ENCODE measurements at regions not wholly inside any gene's neighbourhood (a gene's known extent, or its start where the extent isn't known, plus 50 kb on each side); places are given as distances from the start of the nearest gene placed in this dataset.

DNA sequence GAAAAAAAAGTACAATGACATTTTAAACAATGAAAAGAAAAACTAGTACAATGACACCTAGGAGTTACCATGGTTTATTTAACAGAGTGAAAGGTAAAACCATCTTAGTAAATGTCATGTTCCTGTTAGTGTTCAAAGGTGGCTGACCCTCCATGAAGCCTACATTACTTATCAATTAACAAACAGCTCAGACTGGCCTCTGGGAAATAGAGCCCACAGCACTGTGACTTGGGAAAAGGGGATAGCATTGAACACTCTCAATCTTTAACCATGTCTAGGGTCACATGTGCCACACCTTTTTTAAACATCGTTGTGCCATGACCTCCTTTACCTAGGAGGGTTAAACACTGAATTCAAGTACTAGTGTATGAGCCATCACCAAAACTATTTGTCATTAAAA, 106.3 kb upstream of the SOX5 start:
- H3K9me3 Mint-ChIP-seq, result no peaks in the 10 kb centered on the region
- no peak overlapping the region for H3K27ac Mint-ChIP-seq
- H3K27me3 Mint-ChIP-seq, result no peaks in the 10 kb centered on the region
- H3K4me3 Mint-ChIP-seq, result no peak overlapping the region
- no peaks in the 10 kb centered on the region for H3K4me1 Mint-ChIP-seq (ENCODE audit: low read depth)
- H3K36me3 Mint-ChIP-seq (ENCODE audit: low read depth), result no peaks in the 10 kb centered on the region
- no peak for DNase-seq

DNA sequence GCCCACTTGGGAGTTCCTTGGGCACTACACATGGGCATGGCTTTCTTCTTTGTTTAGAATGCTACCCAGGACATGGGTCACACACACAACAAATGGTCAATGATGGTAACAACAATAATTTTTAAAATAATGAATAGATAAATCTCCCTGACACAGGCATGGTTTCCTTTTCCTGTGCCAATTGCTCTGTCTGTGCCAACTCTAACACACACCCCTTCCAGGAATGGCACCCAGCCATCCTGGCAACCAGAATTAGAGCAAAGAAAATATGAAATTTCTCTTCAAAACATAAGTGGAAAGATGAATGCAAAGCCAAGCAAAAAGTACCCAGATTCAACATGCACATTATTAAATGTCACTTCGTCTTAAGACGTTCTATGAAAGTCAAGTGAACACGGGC, 104.9 kb upstream of the SOX5 start:
- Mint-ChIP-seq H3K4me3 (no peak overlapping the region), H3K4me1 (ENCODE audit: low read depth) (no peaks in the 10 kb centered on the region), H3K36me3 (ENCODE audit: low read depth) (no peaks in the 10 kb centered on the region), H3K9me3 (peaks cover 2% of the 10 kb centered on the region), H3K27me3 (no peaks in the 10 kb centered on the region), H3K27ac (no peak overlapping the region)
- DNase-seq, result no peak

DNA sequence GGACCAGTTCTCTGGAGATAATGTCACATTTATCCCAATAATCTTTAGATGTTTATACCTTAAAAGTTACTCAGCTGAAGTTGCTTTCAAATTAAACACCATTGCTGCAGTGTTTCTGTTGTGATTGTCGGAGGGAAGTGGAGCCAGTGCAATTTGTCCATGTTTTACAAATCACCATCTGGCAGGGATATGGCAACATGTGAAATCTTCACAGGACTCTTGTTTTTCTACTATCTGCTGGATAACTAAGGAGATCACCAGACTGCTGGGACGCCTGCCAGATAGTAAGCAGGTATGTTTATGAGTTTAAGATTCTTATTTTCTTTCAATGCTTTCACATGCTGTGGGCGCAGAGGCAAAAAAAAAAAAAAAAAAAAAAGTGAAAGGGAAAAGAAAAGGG, 100.3 kb upstream of the SOX5 start:
- Mint-ChIP-seq H3K27ac (no peak overlapping the region), H3K36me3 (ENCODE audit: low read depth) (no peaks in the 10 kb centered on the region), H3K4me3 (no peak overlapping the region), H3K9me3 (peaks cover 2% of the 10 kb centered on the region), H3K4me1 (ENCODE audit: low read depth) (no peaks in the 10 kb centered on the region), H3K27me3 (no peaks in the 10 kb centered on the region)
- DNase-seq, result no peak

DNA sequence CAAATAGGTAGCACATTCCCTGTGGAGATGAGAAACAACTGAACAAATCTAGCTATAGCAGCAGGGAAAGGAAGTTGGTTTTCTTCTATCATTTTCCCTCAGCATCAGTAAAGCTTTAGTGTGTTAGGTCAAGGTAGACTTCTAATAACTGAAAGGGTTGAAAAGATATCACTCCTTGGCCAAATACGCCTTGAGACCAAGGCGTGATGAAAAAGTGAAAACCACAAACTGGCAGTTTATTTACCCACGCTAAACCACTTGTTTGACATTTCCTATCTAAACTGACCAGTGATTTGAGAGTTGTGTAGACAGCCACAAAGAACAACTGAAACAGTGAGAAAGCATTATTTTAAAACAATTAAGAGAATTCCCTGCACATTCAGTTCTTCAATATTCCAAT, 99.6 kb upstream of the SOX5 start:
- Mint-ChIP-seq H3K27me3 (no peaks in the 10 kb centered on the region), H3K4me1 (ENCODE audit: low read depth) (no peaks in the 10 kb centered on the region), H3K36me3 (ENCODE audit: low read depth) (no peaks in the 10 kb centered on the region), H3K27ac (no peak overlapping the region), H3K9me3 (peaks cover 2% of the 10 kb centered on the region), H3K4me3 (no peak overlapping the region)
- DNase-seq, result no peak

DNA sequence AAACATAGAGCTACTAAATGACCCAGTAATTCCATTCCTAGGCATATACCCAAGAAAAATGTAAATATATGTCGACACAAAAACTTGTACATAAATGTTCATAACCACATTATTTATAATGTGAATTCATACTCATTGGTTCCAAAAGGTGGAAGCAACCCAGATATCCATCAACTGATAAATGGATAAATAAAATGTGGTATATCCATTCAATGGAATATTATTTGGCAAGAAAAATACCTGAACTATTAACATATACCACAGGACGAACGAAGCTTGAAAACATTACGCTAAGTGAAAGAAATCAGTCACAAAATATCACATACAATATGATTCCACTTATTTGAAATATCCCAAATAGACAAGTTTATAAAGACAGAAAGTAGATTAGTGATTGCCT, 99.0 kb upstream of the SOX5 start:
- Mint-ChIP-seq H3K4me1 (ENCODE audit: low read depth) (no peaks in the 10 kb centered on the region), H3K27me3 (no peaks in the 10 kb centered on the region), H3K9me3 (peaks cover 2% of the 10 kb centered on the region), H3K27ac (no peak overlapping the region), H3K4me3 (no peak overlapping the region), H3K36me3 (ENCODE audit: low read depth) (no peaks in the 10 kb centered on the region)
- no peak for DNase-seq

DNA sequence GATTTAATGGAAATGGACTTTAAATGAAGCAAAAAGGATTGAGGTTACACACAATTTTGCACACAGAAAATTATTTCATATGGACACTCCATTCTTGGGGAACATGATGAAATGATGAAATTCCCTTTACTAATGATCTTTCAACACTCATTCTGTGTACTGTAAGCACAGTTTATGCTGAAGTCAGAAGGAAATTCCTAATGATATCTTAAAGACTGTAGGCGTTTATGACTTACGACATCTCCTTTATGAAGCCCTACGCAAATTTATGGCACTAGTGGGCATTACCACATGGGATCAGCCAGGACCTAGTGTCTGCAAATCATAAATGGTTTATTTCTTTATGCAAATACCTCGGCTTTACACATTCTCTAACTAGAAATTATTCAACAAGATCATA, 97.9 kb upstream of the SOX5 start:
- Mint-ChIP-seq H3K36me3 (ENCODE audit: low read depth) (no peaks in the 10 kb centered on the region), H3K4me3 (no peak overlapping the region), H3K27ac (no peak overlapping the region), H3K9me3 (peaks cover 2% of the 10 kb centered on the region), H3K27me3 (no peaks in the 10 kb centered on the region), H3K4me1 (ENCODE audit: low read depth) (no peaks in the 10 kb centered on the region)
- no peak for DNase-seq

DNA sequence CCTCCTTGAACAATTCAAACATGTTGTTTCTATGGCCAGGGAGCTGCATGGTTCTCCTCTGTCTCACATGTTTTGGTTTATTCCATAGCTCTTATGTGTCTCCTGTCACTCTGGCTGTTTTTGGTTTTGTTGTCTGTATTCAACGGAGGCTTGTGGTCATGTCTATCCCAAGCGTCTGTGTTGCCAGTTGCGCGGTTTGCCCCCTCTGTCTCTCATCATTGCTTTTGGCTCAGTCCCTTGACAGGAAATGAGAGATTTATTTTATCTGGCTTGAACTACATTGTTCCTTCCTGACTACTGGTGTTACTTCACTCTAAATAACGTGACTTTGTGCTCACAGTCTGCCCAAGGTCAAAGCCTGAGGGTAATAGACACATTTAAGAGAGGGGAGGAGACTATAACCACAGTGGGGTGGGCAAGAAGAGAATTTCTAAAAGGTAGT, 96.4 kb upstream of the SOX5 start:
- DNase-seq, result no peak
- Mint-ChIP-seq H3K36me3 (ENCODE audit: low read depth) (no peaks in the 10 kb centered on the region), H3K4me1 (ENCODE audit: low read depth) (no peaks in the 10 kb centered on the region), H3K27me3 (no peaks in the 10 kb centered on the region), H3K27ac (no peak overlapping the region), H3K4me3 (no peak overlapping the region), H3K9me3 (peaks cover 2% of the 10 kb centered on the region)

DNA sequence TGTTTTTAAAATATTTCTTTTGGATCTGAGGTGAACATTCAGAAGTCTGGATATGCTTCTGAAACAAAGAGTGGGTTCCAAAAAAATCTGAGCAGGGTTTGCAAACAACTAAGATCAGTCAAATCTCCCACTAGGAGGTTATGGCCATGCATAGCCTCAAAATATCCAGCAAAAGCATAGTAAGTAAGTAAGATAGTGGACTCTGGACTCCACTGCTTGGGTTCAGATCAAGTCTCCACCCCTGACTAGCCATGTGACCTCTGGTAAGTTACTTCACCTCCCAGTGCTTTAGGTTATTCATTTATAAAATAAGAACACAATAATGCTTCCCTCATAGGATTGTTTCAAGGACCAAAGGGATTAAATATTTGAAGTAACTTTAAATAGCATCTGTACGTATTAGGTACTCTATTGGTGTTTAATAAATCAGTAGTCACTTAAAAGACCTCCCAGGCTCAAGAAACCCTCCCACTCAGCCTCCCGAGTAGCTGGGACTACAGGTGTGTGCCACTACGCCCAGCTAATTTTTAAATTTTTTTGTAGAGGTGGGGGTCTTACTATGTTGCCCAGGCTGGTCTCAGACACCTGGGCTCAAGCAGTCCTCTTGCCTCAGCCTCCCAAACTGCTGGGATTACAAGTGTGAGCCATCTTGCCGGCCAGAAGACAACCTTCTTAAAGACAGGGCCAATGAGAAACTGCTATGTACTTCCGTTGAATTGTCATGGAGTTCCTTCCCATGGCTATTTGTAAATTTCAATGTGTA, 95.7 kb upstream of the SOX5 start:
- DNase-seq, result no peak
- H3K36me3 Mint-ChIP-seq (ENCODE audit: low read depth), result no peaks in the 10 kb centered on the region
- no peak overlapping the region for H3K4me3 Mint-ChIP-seq
- H3K9me3 Mint-ChIP-seq, result peaks cover 2% of the 10 kb centered on the region
- no peak overlapping the region for H3K27ac Mint-ChIP-seq
- no peaks in the 10 kb centered on the region for H3K27me3 Mint-ChIP-seq
- no peaks in the 10 kb centered on the region for H3K4me1 Mint-ChIP-seq (ENCODE audit: low read depth)

DNA sequence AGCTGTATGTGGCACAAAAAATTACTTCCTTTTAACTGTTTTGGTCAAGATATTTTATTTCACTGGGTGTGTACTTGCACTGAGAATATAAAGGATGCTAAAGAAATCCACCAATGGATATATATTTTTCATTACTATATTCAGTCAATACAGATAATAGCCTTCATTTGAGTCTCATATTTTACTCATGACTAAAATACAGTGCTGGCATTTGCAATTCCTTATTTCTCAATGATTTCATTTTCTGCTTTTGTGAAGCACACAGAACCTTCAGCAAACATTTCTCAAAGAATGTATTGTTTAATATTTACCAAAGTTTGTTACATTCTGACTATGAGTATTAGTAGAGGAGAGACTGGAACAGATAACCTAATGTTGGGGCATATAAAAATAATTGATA, 93.2 kb upstream of the SOX5 start:
- Mint-ChIP-seq H3K27me3 (no peaks in the 10 kb centered on the region), H3K4me3 (no peak overlapping the region)
- DNase-seq, result no peak

DNA sequence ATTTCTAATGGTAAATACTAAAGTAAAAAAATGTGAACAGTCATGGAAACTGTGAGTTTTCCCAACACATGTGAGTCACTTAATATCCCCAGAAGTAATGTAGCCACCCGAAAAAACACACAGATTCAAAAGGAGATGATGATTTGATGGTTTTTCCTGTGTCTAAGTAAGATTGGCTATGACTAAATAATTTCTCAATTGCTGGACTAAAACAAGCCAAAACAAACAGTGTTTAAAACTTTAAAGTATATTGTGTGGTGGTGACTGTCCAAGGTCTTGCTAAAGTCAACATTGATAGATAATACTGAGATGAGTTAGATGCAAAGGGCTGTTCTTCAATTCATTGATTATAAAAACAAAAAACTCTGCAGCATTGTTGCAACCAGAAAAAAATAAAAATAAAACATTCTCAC, 89.6 kb upstream of the SOX5 start:
- Mint-ChIP-seq H3K27ac (no peak overlapping the region), H3K4me1 (ENCODE audit: low read depth) (no peaks in the 10 kb centered on the region)

More for the DNA sequence above, 93.2 kb upstream of the SOX5 start:
- Mint-ChIP-seq H3K9me3 (no peaks in the 10 kb centered on the region), H3K36me3 (ENCODE audit: low read depth) (no peaks in the 10 kb centered on the region), H3K27ac (no peak overlapping the region), H3K4me1 (ENCODE audit: low read depth) (no peaks in the 10 kb centered on the region)

DNA sequence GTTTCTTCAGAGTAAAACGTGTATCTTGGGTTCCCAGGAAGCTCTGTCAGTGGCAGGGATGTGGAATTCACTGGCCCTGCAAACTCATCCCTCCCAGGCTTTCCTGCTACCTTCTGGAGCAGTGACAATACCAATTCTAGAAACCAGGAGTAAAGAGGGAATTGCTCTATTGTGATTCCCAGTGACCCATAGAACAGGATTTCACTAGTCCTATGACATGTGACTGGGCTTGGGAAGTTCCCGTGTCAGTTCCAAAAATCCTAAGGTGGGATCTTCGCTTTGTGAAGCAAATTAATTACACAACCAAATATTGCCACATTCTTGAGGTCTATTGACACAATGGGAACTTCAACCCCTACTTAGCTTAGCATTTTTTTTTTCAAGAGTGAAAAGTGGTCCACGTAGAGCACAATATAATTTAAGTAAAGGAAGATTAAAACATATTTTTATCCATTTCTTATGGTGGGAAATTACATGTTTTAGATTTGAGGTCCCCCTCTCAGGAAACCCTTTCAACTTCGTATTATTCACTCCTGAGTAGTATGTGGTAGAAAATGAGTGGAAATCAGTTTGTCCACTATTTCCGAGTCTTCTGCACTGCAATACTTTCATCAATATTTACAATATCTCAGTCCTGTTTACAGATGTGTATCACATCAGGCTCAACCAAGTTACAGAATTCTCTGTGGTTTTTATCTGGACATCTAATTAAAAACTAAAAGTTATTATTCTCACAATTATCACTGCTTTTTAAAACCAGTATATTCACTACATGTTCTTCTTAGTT, 88.9 kb upstream of the SOX5 start:
- no peak for DNase-seq

More for the DNA sequence above, 89.6 kb upstream of the SOX5 start:
- no peak for DNase-seq
- no peaks in the 10 kb centered on the region for H3K36me3 Mint-ChIP-seq (ENCODE audit: low read depth)
- H3K4me3 Mint-ChIP-seq, result no peak overlapping the region
- H3K27me3 Mint-ChIP-seq, result no peaks in the 10 kb centered on the region
- no peaks in the 10 kb centered on the region for H3K9me3 Mint-ChIP-seq

DNA sequence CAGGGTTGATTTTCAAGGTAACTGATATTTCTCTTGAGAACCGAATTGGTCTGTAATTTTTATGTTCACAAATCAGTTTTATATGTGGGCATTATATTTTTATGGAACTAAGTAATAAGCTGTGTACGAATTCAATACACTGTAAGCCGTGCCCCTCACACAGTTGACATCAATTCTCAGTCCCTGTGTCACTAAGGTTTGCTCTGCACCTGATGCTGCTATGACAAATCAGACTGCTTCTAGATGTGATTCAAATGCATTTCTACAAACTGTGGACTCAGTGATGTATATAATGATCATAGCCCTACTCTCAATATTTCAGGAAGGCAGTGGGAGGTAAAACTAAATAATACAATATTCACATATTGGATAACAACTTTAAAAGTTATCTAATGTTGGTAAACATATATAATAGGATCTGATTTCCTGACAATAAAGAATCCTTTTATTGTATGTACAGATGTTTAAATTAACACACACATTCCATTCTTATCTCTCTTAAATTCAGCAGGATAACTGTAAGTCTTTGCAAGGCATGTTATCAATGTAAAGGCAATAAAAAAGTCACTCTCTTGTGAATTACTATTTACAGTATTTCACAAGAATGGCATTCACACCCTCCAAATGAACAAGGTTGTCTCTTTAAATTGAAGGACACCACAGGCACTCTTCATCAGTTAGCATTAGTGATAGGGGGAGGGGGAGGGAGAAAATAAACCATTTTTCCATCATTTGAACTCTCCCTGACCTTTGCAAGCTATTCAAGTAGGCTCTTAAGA, 87.2 kb upstream of the SOX5 start:
- no peak overlapping the region for H3K4me3 Mint-ChIP-seq
- no peak overlapping the region for H3K27ac Mint-ChIP-seq
- H3K9me3 Mint-ChIP-seq, result no peaks in the 10 kb centered on the region
- no peaks in the 10 kb centered on the region for H3K36me3 Mint-ChIP-seq (ENCODE audit: low read depth)
- H3K4me1 Mint-ChIP-seq (ENCODE audit: low read depth), result no peaks in the 10 kb centered on the region
- H3K27me3 Mint-ChIP-seq, result no peaks in the 10 kb centered on the region
- no peak for DNase-seq

More for the DNA sequence above, 88.9 kb upstream of the SOX5 start:
- Mint-ChIP-seq H3K4me3 (no peak overlapping the region), H3K4me1 (ENCODE audit: low read depth) (no peaks in the 10 kb centered on the region), H3K27ac (no peak overlapping the region), H3K9me3 (no peaks in the 10 kb centered on the region), H3K36me3 (ENCODE audit: low read depth) (no peaks in the 10 kb centered on the region), H3K27me3 (no peaks in the 10 kb centered on the region)

DNA sequence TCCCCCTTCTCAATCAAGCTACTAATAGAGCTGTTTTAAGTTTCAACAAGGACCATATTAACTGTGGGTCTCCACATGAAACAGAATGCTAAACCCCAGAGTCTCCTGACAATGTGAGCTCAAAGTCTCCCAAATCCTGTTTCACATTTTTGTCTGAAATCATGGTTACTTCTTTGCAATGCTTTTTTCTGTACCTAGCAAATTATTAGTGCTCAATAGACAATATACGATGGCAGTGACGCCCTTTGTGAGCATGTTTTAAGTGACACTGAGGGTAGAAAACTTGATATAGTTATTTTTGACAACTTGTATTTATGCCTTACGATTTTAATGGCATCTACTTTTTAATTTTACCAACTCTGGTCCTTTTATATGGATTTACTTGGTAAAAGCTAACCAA, 85.4 kb upstream of the SOX5 start:
- no peaks in the 10 kb centered on the region for H3K36me3 Mint-ChIP-seq (ENCODE audit: low read depth)
- DNase-seq, result no peak
- no peaks in the 10 kb centered on the region for H3K4me1 Mint-ChIP-seq (ENCODE audit: low read depth)
- no peak overlapping the region for H3K27ac Mint-ChIP-seq
- H3K9me3 Mint-ChIP-seq, result no peaks in the 10 kb centered on the region
- H3K27me3 Mint-ChIP-seq, result no peaks in the 10 kb centered on the region
- H3K4me3 Mint-ChIP-seq, result no peak overlapping the region

DNA sequence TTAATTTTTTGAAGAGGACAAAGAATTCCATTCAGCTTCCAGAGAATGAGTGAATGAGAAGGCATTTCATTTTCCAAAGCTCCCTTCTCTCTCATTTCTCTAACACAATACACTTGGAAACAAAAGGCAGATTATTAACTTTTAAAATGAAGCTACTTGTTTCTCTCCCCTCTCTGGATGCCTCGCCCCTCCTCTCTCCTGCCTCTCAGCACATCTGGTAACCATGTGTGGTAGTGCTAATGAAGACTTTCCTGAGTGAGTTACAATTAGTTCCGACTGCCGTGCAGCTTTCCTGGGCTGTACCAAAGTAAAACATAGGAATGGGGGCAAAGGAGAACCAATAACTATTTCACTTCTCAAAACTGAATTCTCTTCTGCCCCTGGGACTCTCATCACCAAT, 84.7 kb upstream of the SOX5 start:
- Mint-ChIP-seq H3K27ac (no peak overlapping the region), H3K36me3 (ENCODE audit: low read depth) (no peaks in the 10 kb centered on the region), H3K27me3 (no peaks in the 10 kb centered on the region), H3K4me3 (no peak overlapping the region), H3K9me3 (no peaks in the 10 kb centered on the region), H3K4me1 (ENCODE audit: low read depth) (no peaks in the 10 kb centered on the region)
- no peak for DNase-seq

DNA sequence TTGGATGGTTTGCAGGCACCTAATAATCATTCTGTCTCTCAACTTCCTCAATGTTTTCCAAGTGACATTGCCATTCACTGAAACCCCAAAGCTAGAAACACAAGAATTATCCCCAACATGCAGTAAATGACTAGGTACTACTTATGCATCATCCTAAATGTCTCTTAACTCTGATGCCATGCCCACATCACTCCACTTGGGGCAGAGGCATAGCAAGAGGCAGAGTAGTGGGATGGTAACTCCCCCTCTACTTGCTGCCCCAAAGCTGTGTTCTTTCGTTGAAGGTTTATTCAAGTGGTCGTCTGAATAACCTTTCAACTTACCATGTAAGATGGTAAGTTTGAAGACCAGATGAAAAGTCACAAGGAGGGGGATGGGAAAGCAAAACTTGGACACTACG, 77.9 kb upstream of the SOX5 start:
- Mint-ChIP-seq H3K4me3 (no peak overlapping the region), H3K27me3 (no peaks in the 10 kb centered on the region), H3K4me1 (ENCODE audit: low read depth) (no peaks in the 10 kb centered on the region), H3K27ac (no peak overlapping the region), H3K36me3 (ENCODE audit: low read depth) (no peaks in the 10 kb centered on the region), H3K9me3 (no peaks in the 10 kb centered on the region)
- no peak for DNase-seq
